Endodermal cell (in vitro differentiated cells): ENCODE measurements at regions not wholly inside any gene's neighbourhood (a gene's known extent, or its start where the extent isn't known, plus 50 kb on each side); places are given as distances from the start of the nearest gene placed in this dataset.

Source experiments
- DNase-seq: peaks from one replicate; pipeline ENCODE4 v3.0.0-alpha.2; 2017
- H3K27ac ChIP-seq: 2 replicates; pipeline ENCODE4 v1.5.1; 2013; ENCODE audit warnings: mild to moderate bottlenecking, low read depth, low read length, moderate library complexity
- H3K27me3 ChIP-seq: 2 replicates; pipeline ENCODE4 v1.6.1; 2013; ENCODE audit warnings: mild to moderate bottlenecking, low read length, moderate library complexity; ENCODE audit not compliant: insufficient read depth, control insufficient read depth, poor library complexity, severe bottlenecking
- H3K36me3 ChIP-seq: 2 replicates; pipeline ENCODE4 v1.7.0; 2013; ENCODE audit warnings: mild to moderate bottlenecking, low read length, moderate library complexity; ENCODE audit not compliant: control insufficient read depth, insufficient read depth
- H3K4me1 ChIP-seq: one replicate; pipeline ENCODE4 v1.7.0; 2013; ENCODE audit warnings: low read length; ENCODE audit not compliant: control insufficient read depth, insufficient read depth
- H3K4me3 ChIP-seq: 2 replicates; pipeline ENCODE4 v1.5.1; 2013; ENCODE audit warnings: mild to moderate bottlenecking, low read length, moderate library complexity
- H3K9ac ChIP-seq: 2 replicates; pipeline ENCODE4 v1.6.1; 2013; ENCODE audit warnings: mild to moderate bottlenecking, low read length, moderate library complexity; ENCODE audit not compliant: poor library complexity, severe bottlenecking; ENCODE audit errors: extremely low read depth
- H3K9me3 ChIP-seq: 2 replicates; pipeline ENCODE4 v1.6.1; 2013; ENCODE audit warnings: mild to moderate bottlenecking, low read length, moderate library complexity; ENCODE audit not compliant: control insufficient read depth
- H3K27ac Mint-ChIP-seq: 2 replicates; pipeline ENCODE4 v1.8.0; 2020; ENCODE audit warnings: mixed read lengths
- H3K27me3 Mint-ChIP-seq: 2 replicates; pipeline ENCODE4 v1.8.0; 2021; ENCODE audit warnings: mild to moderate bottlenecking, mixed read lengths; ENCODE audit not compliant: insufficient read depth
- H3K36me3 Mint-ChIP-seq: 2 replicates; pipeline ENCODE4 v1.8.0; 2020; ENCODE audit warnings: low read depth, mixed read lengths
- H3K4me1 Mint-ChIP-seq: 2 replicates; pipeline ENCODE4 v1.8.0; 2020; ENCODE audit warnings: mixed read lengths
- H3K4me3 Mint-ChIP-seq: 2 replicates; pipeline ENCODE4 v1.8.0; 2020; ENCODE audit warnings: mild to moderate bottlenecking, moderate library complexity, mixed read lengths
- H3K9me3 Mint-ChIP-seq: 2 replicates; pipeline ENCODE4 v1.8.0; 2020; ENCODE audit warnings: mild to moderate bottlenecking, mixed read lengths
- CTCF ChIP-seq: fragments of 200-600 bp; sonication (generic); conservative IDR thresholded peaks from 2 replicates; pipeline ENCODE4 v1.5.0; 2021; ENCODE audit warnings: antibody characterized with exemption, mild to moderate bottlenecking
- WGBS, 2 experiments: methylation state at CpG; one replicate each; pipeline versions ENCODE4 v1.1.5 to v1.1.7; 2013; ENCODE audit warnings: missing lambda C conversion rate in 2 of 2, mixed read lengths in 1 of 2; ENCODE audit not compliant: insufficient coverage in 1 of 2, insufficient read length in 1 of 2; 5-methylcytosine and 5-hydroxymethylcytosine counted together

- WGBS, 2 experiments, result 92 to 100% methylated on average over 2 of the region's 2 CpGs
- H3K36me3 Mint-ChIP-seq, result no peaks in the 10 kb centered on the region
- no peaks in the 10 kb centered on the region for H3K36me3 ChIP-seq
- no peak overlapping the region for H3K9ac ChIP-seq
- H3K4me3 ChIP-seq, result no peak overlapping the region
- H3K4me1 Mint-ChIP-seq, result peaks cover 5% of the 10 kb centered on the region
- H3K27me3 Mint-ChIP-seq, result no peaks in the 10 kb centered on the region
- no peak overlapping the region for H3K27ac Mint-ChIP-seq
- peaks cover 2% of the 10 kb centered on the region for H3K9me3 Mint-ChIP-seq
- no peaks in the 10 kb centered on the region for H3K9me3 ChIP-seq
- H3K4me3 Mint-ChIP-seq, result no peak overlapping the region
- H3K4me1 ChIP-seq, result no peaks in the 10 kb centered on the region
- no peak for TF ChIP-seq CTCF
- H3K27ac ChIP-seq, result no peak overlapping the region
- H3K27me3 ChIP-seq, result no peaks in the 10 kb centered on the region
- DNase-seq, result no peak
Observed at GRCh38 chr12:25009496-25010092, 60.7 kb upstream of the BCAT1 start.

GRCh38 chr12:25005376-25005775 lies 56.5 kb upstream of the BCAT1 start:
- Mint-ChIP-seq H3K4me3 (no peak overlapping the region), H3K27me3 (no peaks in the 10 kb centered on the region), H3K27ac (no peak overlapping the region), H3K4me1 (no peaks in the 10 kb centered on the region), H3K36me3 (no peaks in the 10 kb centered on the region), H3K9me3 (no peaks in the 10 kb centered on the region)
- Histone ChIP-seq H3K4me1 (no peaks in the 10 kb centered on the region), H3K9ac (no peak overlapping the region), H3K27ac (no peak overlapping the region), H3K27me3 (no peaks in the 10 kb centered on the region), H3K9me3 (no peaks in the 10 kb centered on the region), H3K36me3 (no peaks in the 10 kb centered on the region), H3K4me3 (no peak overlapping the region)
- no peak for TF ChIP-seq CTCF
- 94 to 100% methylated on average over 2 to 4 of the region's 4 CpGs for WGBS, 2 experiments
- no peak for DNase-seq

GRCh38 chr12:25004447-25004846 lies 55.5 kb upstream of the BCAT1 start:
- H3K9me3 Mint-ChIP-seq, result no peaks in the 10 kb centered on the region

More at GRCh38 chr12:25004447-25004846, 55.5 kb upstream of the BCAT1 start:
- DNase-seq, result no peak
- WGBS, 2 experiments, result 95 to 100% methylated on average over 1 to 7 of the region's 7 CpGs
- Mint-ChIP-seq H3K4me1 (no peaks in the 10 kb centered on the region), H3K4me3 (no peak overlapping the region), H3K36me3 (no peaks in the 10 kb centered on the region), H3K27me3 (no peaks in the 10 kb centered on the region), H3K27ac (no peak overlapping the region)
- no peak overlapping the region for H3K4me3 ChIP-seq
- H3K9me3 ChIP-seq, result no peaks in the 10 kb centered on the region
- no peak overlapping the region for H3K9ac ChIP-seq
- H3K4me1 ChIP-seq, result no peaks in the 10 kb centered on the region
- no peaks in the 10 kb centered on the region for H3K27me3 ChIP-seq
- no peak for TF ChIP-seq CTCF
- no peak overlapping the region for H3K27ac ChIP-seq
- H3K36me3 ChIP-seq, result no peaks in the 10 kb centered on the region
